ENCODE measurements at regions not wholly inside any gene's neighbourhood (a gene's known extent, or its start where the extent isn't known, plus 50 kb on each side); places are given as distances from the start of the nearest gene placed in this dataset.

DNA sequence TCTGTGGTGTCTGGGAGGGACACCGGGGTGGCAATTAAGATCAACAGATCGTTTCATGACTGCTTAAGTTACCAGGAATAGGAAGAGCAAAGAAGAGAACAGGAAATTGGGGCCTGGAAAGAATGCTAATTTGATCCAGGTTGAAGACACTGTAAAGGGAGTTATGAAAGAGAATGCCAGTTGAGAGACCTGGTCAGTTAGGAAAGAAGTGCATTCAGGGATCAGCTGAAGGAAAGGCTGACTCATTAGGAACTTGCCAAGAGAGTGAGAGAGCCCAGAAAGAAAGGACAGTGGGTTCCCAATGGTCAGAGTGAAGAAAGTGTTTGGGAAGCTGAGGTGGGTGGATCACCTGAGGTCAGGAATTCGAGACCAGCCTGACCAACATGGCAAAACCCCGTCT, 119.6 kb downstream of the UBE2U start:
- Histone ChIP-seq H3K4me2 (no peak overlapping the region), H3K4me3 (no peak overlapping the region), H3K4me1 (0 out of 3 replicates have a peak, but pooled peaks cover 5% of the 10 kb centered on the region), H3K9me3 (no peaks in the 10 kb centered on the region), H3K27ac (no peak overlapping the region)
- FAIRE-seq (no peak), DNase-seq (ENCODE audit: low read depth in 1 of 2, low spot score in 1 of 2) (no peak), ATAC-seq (no peak)
- TF ChIP-seq, protein P1, sequence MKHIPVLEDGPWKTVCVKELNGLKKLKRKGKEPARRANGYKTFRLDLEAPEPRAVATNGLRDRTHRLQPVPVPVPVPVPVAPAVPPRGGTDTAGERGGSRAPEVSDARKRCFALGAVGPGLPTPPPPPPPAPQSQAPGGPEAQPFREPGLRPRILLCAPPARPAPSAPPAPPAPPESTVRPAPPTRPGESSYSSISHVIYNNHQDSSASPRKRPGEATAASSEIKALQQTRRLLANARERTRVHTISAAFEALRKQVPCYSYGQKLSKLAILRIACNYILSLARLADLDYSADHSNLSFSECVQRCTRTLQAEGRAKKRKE (CRISPR knock-in tag; IDR thresholded peaks at IDR 0.05; ENCODE audit: low read depth): no peak
- TF ChIP-seq HES2 (IDR thresholded peaks at IDR 0.05): no peak
- no peak for TF ChIP-seq NPAS2 (CRISPR knock-in tag; IDR thresholded peaks at IDR 0.05; ENCODE audit: borderline replicate concordance)
- TF ChIP-seq RNF2 (IDR thresholded peaks at IDR 0.05; ENCODE audit: borderline replicate concordance, low read depth): no peak
- TF ChIP-seq CBX8 (IDR thresholded peaks at IDR 0.05): no peak
- no peak for TF ChIP-seq RARB (CRISPR knock-in tag; IDR thresholded peaks at IDR 0.05)
- TF ChIP-seq FOSL2 (IDR thresholded peaks at IDR 0.05): no peak
- no peak for TF ChIP-seq FOSL2 (CRISPR knock-in tag; IDR thresholded peaks at IDR 0.05)
- TF ChIP-seq, protein P2, sequence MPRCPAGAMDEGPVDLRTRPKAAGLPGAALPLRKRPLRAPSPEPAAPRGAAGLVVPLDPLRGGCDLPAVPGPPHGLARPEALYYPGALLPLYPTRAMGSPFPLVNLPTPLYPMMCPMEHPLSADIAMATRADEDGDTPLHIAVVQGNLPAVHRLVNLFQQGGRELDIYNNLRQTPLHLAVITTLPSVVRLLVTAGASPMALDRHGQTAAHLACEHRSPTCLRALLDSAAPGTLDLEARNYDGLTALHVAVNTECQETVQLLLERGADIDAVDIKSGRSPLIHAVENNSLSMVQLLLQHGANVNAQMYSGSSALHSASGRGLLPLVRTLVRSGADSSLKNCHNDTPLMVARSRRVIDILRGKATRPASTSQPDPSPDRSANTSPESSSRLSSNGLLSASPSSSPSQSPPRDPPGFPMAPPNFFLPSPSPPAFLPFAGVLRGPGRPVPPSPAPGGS (IDR thresholded peaks at IDR 0.05): no peak
- no peak for TF ChIP-seq MYC (IDR thresholded peaks at IDR 0.05; ENCODE audit: borderline replicate concordance, low read length)
- no peak for TF ChIP-seq SREBF2 (IDR thresholded peaks at IDR 0.05)
- TF ChIP-seq KDM5A (IDR thresholded peaks at IDR 0.05): no peak
- TF ChIP-seq, protein P3, sequence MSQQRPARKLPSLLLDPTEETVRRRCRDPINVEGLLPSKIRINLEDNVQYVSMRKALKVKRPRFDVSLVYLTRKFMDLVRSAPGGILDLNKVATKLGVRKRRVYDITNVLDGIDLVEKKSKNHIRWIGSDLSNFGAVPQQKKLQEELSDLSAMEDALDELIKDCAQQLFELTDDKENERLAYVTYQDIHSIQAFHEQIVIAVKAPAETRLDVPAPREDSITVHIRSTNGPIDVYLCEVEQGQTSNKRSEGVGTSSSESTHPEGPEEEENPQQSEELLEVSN (IDR thresholded peaks at IDR 0.05; ENCODE audit: borderline replicate concordance, low read depth): no peak
- ChIA-PET POLR2A (no interaction called here), CTCF (no interaction called here)
- 45% methylated on average over 3 of the region's 4 CpGs for WGBS (ENCODE audit: missing lambda C conversion rate)

GRCh38 chr1:64323882-64324281, 120.5 kb downstream of the UBE2U start:
- DNase-seq (ENCODE audit: low read depth in 1 of 2, low spot score in 1 of 2) (no peak), FAIRE-seq (no peak), ATAC-seq (no peak)
- Histone ChIP-seq H3K9me3 (no peaks in the 10 kb centered on the region), H3K4me3 (no peak overlapping the region), H3K27ac (no peak overlapping the region), H3K4me1 (0 out of 3 replicates have a peak, but pooled peaks cover 5% of the 10 kb centered on the region), H3K4me2 (no peak overlapping the region)
- TF ChIP-seq PBX3 (IDR thresholded peaks at IDR 0.05): no peak
- TF ChIP-seq HOXB13 (CRISPR knock-in tag; IDR thresholded peaks at IDR 0.05; ENCODE audit: low read depth): no peak
- no peak for TF ChIP-seq KDM5A (IDR thresholded peaks at IDR 0.05)
- TF ChIP-seq FOXS1 (CRISPR knock-in tag; IDR thresholded peaks at IDR 0.05): no peak
- TF ChIP-seq JUN (IDR thresholded peaks at IDR 0.05): no peak
- TF ChIP-seq, protein P1 (CRISPR knock-in tag; IDR thresholded peaks at IDR 0.05; ENCODE audit: low read depth): no peak
- no peak for TF ChIP-seq EHMT2 (IDR thresholded peaks at IDR 0.05; ENCODE audit: low read depth)
- no peak for TF ChIP-seq HOXB5 (CRISPR knock-in tag; IDR thresholded peaks at IDR 0.05)
- ChIA-PET CTCF (interaction anchor here (1.1 kb wide), 1 partner anchor 352 kb away, joined by 3 read pairs; no protein-coding TSS in a partner anchor), POLR2A (no interaction called here)
- WGBS (ENCODE audit: missing lambda C conversion rate): 32% methylated on average over 4 of the region's 4 CpGs

- FAIRE-seq (no peak), DNase-seq (ENCODE audit: low read depth in 1 of 2, low spot score in 1 of 2) (no peak), ATAC-seq (no peak)
- ChIA-PET POLR2A (no interaction called here), CTCF (interaction anchor here (0.8 kb wide), 1 partner anchor 9 kb away, joined by 3 read pairs; no protein-coding TSS in a partner anchor)
- 66% methylated on average over 5 of the region's 5 CpGs for WGBS (ENCODE audit: missing lambda C conversion rate)
- Histone ChIP-seq H3K4me1 (no peaks in the 10 kb centered on the region), H3K4me3 (no peak overlapping the region), H3K4me2 (no peak overlapping the region), H3K9me3 (no peaks in the 10 kb centered on the region), H3K27ac (no peak overlapping the region)
- no peak for TF ChIP-seq HEYL (CRISPR knock-in tag; IDR thresholded peaks at IDR 0.05)
- no peak for TF ChIP-seq MAZ (IDR thresholded peaks at IDR 0.05; ENCODE audit: borderline replicate concordance, low read depth, low read length)
- no peak for TF ChIP-seq RAD21 (conservative IDR thresholded peaks at IDR 0.05 in 1 of 2, IDR thresholded peaks at IDR 0.05 in 1 of 2)
- no peak for TF ChIP-seq FOXS1 (CRISPR knock-in tag; IDR thresholded peaks at IDR 0.05)
- TF ChIP-seq RFX5 (IDR thresholded peaks at IDR 0.05): no peak
- no peak for TF ChIP-seq HOXB13 (CRISPR knock-in tag; IDR thresholded peaks at IDR 0.05; ENCODE audit: low read depth)
- no peak for TF ChIP-seq HDAC2 (IDR thresholded peaks at IDR 0.05)
These were observed 122.4 kb downstream of the UBE2U start for GRCh38 chr1:64325856-64326255.
